ENCODE measurements at regions not wholly inside any gene's neighbourhood (a gene's known extent, or its start where the extent isn't known, plus 50 kb on each side); places are given as distances from the start of the nearest gene placed in this dataset.

- TF ChIP-seq CTCF (IDR thresholded peaks at IDR 0.05), result no peak
- no peak for TF ChIP-seq POLR2A (IDR thresholded peaks at IDR 0.05)
Observed at GRCh38 chr12:11976005-11976404, 94.7 kb upstream of the BCL2L14 start.
